NT2/D1 (cell line): ENCODE measurements at regions not wholly inside any gene's neighbourhood (a gene's known extent, or its start where the extent isn't known, plus 50 kb on each side); places are given as distances from the start of the nearest gene placed in this dataset.

Source experiments
- SUZ12 ChIP-seq: IDR thresholded peaks from 2 replicates; pipeline ENCODE4 v1.6.1; 2011; ENCODE audit not compliant: insufficient read length, insufficient read depth; ENCODE audit errors: extremely low read depth
- YY1 ChIP-seq: IDR thresholded peaks from 2 replicates; pipeline ENCODE4 v1.6.1; 2011; ENCODE audit not compliant: insufficient read length, insufficient read depth
- ZNF274 ChIP-seq: IDR thresholded peaks from 2 replicates; pipeline ENCODE4 v1.6.1; 2011; ENCODE audit warnings: mild to moderate bottlenecking, low read depth, low read length

DNA sequence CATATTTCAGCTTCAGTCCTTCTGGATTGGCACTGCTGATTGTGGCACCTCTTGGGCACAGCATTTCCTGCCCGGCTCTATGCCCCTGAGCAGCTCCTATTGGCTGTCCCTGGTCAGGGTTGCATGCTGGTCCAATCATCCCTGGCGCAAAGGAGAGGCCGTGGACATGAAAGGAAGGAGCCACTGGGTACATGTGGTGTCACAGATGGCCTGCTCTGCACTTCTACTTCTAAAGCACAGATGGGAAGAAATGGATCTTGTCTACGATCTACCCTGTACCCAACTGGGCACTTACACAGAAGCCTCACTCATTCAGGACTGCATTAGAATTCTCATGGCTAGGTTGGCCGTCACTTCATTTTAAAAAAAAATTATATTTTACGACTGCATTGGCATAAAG, 232.5 kb downstream of the SHQ1 start:
- TF ChIP-seq ZNF274 (no peak), YY1 (no peak), SUZ12 (no peak)
